ENCODE measurements at regions not wholly inside any gene's neighbourhood (a gene's known extent, or its start where the extent isn't known, plus 50 kb on each side); places are given as distances from the start of the nearest gene placed in this dataset.

DNA sequence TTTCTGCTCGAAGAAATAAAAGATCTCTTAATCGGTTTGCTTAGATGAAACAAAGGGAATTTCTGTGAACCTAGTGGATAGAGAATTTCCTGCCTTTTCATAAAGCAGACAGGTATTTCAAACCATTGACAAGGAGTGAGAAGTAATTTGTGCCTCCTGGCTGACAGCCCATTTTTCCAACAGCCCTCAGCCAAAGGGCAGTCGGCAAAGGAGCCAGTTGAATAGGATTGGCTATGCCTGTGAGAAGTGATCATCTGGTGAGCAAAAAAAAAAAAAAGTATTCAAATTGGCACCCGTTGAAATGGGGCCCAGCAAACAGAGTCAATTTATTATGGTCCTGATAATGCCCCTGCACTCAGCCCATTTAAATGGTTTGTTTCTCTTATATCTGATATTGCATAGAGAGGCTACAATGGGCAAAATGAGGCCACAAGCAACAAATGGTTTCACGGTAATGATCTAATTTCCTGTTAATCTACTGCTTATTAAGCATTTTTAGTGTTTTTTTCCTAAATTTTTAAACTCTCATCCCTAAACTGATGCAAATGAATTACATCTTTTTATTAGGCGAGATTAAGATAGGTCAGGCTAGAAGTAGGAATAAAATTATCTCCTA is 477.5 kb downstream of the NUF2 start:
- no peak for DNase-seq (ENCODE audit: low read depth in 2 of 2)

- peak in 1 of 2 donors; percentile 9 for DNase-seq (ENCODE audit: low read depth in 2 of 2)
Observed at GRCh38 chr1:163807331-163808049, 485.7 kb downstream of the NUF2 start.

- DNase-seq (ENCODE audit: low read depth in 2 of 2) = no peak
Observed at GRCh38 chr1:163813251-163813650, 491.5 kb downstream of the NUF2 start.

GRCh38 chr1:163820226-163820625 is 498.5 kb downstream of the NUF2 start:
- DNase-seq (ENCODE audit: low read depth in 2 of 2) = no peak

GRCh38 chr1:163820766-163821165 is 499.0 kb downstream of the NUF2 start:
- no peak for DNase-seq (ENCODE audit: low read depth in 2 of 2)

GRCh38 chr1:163821679-163822078 is 499.9 kb downstream of the NUF2 start:
- DNase-seq (ENCODE audit: low read depth in 2 of 2) = no peak

DNA sequence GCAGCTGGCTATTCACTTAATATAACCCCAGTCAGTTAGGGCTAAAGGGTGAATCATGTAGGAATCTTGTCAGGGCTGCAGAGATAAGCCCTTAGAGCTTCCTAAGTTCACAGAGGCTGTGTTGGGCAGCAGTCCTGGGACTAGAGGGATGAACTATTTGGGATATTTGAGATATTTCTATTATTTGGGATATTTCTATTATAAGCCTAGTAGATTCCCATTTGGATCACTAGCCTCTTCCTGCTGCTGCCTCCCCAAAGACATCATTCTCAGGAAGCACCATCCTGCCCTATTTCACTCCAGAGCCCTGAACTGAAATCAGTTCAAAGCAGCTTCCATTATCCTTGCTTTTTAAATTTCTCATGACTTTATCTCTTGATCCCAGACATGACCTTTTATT is 501.3 kb downstream of the NUF2 start:
- DNase-seq (ENCODE audit: low read depth in 2 of 2) = no peak

DNA sequence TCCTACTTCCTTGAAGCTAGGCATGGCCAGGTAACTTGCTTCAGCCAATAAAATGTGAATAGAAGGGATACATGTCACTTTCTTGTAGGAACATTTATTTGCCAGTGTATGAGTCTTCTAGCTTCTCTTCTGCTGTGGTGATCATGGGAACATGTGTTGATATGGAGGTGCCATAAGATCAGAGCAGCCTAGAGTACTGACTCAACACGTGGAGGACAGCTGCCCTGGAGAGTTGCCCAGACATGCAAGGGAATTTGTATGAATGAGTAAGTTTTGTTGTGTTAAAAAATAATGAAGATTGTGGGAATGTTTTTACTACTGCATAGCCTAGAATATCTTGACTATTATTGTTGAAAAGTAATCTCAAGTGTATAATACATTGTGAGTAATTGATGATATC is 502.3 kb downstream of the NUF2 start:
- DNase-seq (ENCODE audit: low read depth in 2 of 2) = peak in 1 of 2 donors; percentile 28

DNA sequence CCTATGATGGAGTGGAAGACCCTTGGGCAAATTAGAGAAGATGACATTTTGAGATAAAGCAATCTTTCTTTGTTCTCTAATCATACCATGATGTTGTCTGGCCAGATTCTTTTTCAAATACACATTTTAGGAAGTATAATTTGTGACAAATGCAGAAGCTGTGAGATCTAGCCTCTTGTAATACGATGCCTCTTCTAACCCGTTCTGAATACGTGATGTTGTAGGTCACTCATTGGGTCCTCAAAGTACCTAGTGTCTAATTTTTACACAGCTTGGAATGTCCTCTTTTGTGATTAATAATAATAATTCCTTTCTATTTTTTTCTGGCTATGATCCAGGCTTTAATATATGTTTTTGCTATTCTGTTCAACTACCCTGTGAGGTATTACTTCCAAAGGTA is 502.7 kb downstream of the NUF2 start:
- no peak for DNase-seq (ENCODE audit: low read depth in 2 of 2)

GRCh38 chr1:163826500-163826899 is 504.7 kb downstream of the NUF2 start:
- no peak for DNase-seq (ENCODE audit: low read depth in 2 of 2)

GRCh38 chr1:163834778-163835177 is 513.0 kb downstream of the NUF2 start:
- DNase-seq (ENCODE audit: low read depth in 2 of 2) = no peak

DNA sequence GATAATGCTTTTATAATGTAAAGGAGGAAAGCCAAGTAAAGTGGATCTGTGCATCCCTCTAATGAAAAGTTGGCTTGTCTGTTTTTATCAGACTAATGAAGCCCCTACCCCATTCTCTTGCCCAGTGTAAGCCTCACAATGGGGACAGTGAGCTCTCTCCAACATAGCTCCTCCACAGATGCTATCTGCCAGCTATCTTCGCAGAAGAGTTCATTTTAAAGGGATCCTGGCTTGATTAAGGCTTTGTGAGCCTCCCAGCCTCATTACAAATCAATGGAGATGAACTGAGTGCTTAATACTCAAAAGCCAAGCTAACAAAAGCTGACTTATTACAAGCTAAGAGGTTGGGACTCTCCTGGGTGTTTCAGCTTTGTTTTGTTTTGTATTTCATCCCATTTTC is 514.7 kb downstream of the NUF2 start:
- DNase-seq (ENCODE audit: low read depth in 2 of 2) = no peak

- no peak for DNase-seq (ENCODE audit: low read depth in 2 of 2)
Observed at GRCh38 chr1:163837206-163837605, 515.5 kb downstream of the NUF2 start.

- DNase-seq (ENCODE audit: low read depth in 2 of 2) = no peak
Observed at GRCh38 chr1:163842571-163842970, 520.8 kb downstream of the NUF2 start.

- DNase-seq (ENCODE audit: low read depth in 2 of 2) = no peak
Observed at GRCh38 chr1:163844459-163844858, 522.7 kb downstream of the NUF2 start.

DNA sequence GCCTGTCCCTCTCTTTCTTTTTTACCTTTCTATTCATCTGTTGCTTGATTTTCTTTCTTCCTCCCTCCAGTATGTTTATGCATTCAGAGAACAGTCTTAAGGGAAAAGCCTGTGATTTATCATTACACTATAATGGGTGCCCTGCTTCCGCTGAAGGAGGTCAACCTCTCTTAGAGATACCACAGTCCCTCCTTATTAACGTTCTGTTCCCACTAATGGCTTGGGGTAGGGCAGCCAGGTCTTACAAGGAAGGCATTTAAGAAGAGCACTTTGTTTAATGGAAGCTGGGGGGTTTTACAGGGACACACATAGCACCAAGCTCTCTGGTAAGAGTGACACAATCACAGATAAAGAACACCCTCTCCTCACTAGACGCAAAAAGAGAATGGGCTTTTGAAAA is 523.5 kb downstream of the NUF2 start:
- DNase-seq (ENCODE audit: low read depth in 2 of 2) = no peak

DNA sequence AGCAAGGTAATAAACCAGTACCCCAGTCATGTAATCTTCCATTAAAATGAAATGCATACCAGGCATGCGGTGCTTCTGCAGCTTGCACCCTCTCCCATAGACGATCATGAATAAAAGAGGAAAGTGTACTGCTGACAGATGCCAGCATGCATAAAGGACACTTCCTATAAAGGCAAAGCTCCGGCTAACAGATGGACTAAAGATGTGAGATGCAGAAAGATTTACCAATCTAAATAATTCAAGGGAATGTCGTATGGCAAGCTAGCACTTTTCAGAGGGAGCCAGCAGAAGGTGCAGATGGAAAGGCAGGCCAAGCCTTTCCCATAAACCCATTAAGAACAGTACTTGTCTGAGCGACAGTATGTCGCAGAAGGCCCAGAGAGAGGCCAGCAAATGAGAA is 542.0 kb downstream of the NUF2 start:
- DNase-seq (ENCODE audit: low read depth in 2 of 2) = no peak

DNA sequence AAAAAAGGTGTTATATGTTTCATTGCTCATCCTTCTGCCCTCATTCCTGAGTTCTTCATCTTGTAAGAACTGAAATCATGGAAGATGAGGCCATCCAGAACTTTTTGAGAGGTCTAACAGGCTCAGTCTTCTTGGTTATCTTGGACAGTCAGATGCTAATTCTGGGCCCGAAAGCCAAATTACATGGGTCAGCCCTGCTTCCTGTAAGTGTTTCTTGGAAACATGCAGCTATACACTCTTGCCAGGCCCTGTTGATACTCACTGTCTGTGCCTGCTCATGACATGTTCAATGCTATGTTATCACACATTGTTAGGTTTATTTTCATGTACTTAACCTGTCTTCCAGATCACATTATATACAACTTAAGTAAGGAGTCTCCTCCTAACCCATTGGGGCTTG is 542.5 kb downstream of the NUF2 start:
- DNase-seq (ENCODE audit: low read depth in 2 of 2) = no peak

DNA sequence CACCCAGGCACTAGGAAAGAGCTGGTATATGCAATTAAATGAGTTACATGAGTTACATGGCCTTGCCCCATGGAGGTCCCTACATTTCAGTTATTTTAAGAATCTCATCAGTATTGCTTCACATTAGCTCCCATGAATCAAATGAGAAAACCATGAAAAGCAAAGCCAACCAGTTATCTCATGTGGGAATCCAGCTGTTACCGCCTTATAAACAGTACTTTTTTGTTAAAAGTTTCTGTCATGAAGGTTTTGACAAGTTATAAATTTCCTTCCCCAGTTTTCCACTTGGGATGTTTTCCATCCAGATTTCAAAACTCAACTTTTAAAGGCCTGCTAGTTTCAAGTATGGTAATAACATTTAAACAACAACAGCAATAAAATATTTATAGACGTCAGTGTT is 544.8 kb downstream of the NUF2 start:
- no peak for DNase-seq (ENCODE audit: low read depth in 2 of 2)

- DNase-seq (ENCODE audit: low read depth in 2 of 2) = no peak
Observed at GRCh38 chr1:163870666-163871065, 548.9 kb downstream of the NUF2 start.

GRCh38 chr1:163872067-163872466 is 550.3 kb downstream of the NUF2 start:
- DNase-seq (ENCODE audit: low read depth in 2 of 2) = no peak

DNA sequence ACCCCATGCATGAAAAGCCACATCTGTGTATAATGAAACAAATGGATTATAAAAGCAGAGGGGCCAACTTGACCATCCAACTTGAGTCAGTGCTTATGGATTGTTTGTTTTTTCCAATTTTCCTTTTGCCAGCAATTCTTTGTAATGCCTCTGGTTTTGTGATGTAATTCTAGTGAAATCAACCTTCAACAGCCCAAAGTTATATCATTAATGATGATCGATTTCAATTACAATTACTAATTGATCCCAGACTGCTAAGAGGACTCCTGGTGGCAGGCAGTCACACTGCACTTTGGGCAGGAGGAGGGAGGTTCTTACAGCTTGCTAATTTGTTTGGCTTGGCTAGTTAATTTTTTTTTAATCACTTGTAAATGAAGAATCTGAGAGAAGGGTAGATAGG is 552.3 kb downstream of the NUF2 start:
- DNase-seq (ENCODE audit: low read depth in 2 of 2) = no peak

GRCh38 chr1:163875200-163875926 is 553.6 kb downstream of the NUF2 start:
- no peak for DNase-seq (ENCODE audit: low read depth in 2 of 2)

Data from dermis microvascular lymphatic vessel endothelial cell (primary cell).